Upper lobe of left lung (tissue), 4 donors: ENCODE measurements at regions not wholly inside any gene's neighbourhood (a gene's known extent, or its start where the extent isn't known, plus 50 kb on each side); places are given as distances from the start of the nearest gene placed in this dataset.

Experiments used
- CTCF ChIP-seq, 6 experiments: fragments of 450-650 bp in 4 of 6; fragments of 200-600 bp in 2 of 6; sonication (generic) in 2 of 6; IDR thresholded peaks; one replicate each; pipeline ENCODE4 v1.5.1; 2016 to 2019; ENCODE audit warnings: antibody characterized with exemption in 6 of 6
- EP300 ChIP-seq, 4 donors: sonication (generic); formaldehyde crosslinking; IDR thresholded peaks; one replicate each; pipeline ENCODE4 v1.5.1; 2017; ENCODE audit warnings: antibody characterized with exemption in 4 of 4, control low read depth in 2 of 4
- POLR2A ChIP-seq, 4 donors: fragments of 450-650 bp; IDR thresholded peaks; one replicate each; pipeline ENCODE4 v1.5.1; 2016 to 2017; ENCODE audit warnings: antibody characterized with exemption in 4 of 4, mild to moderate bottlenecking in 2 of 4
- POLR2AphosphoS5 ChIP-seq, 2 donors: sonication (generic); formaldehyde crosslinking; IDR thresholded peaks; one replicate each; pipeline ENCODE4 v1.5.1; 2017; ENCODE audit warnings: antibody characterized with exemption in 2 of 2

GRCh38 chr7:41024126-41024525, 678.8 kb downstream of the INHBA start:
- no peak for TF ChIP-seq CTCF (IDR thresholded peaks at IDR 0.05)
- TF ChIP-seq EP300 (IDR thresholded peaks at IDR 0.05), result no peak
- TF ChIP-seq POLR2A (IDR thresholded peaks at IDR 0.05), result no peak
- no peak for TF ChIP-seq POLR2AphosphoS5 (IDR thresholded peaks at IDR 0.05)
